ENCODE measurements at regions not wholly inside any gene's neighbourhood (a gene's known extent, or its start where the extent isn't known, plus 50 kb on each side); places are given as distances from the start of the nearest gene placed in this dataset.

DNA sequence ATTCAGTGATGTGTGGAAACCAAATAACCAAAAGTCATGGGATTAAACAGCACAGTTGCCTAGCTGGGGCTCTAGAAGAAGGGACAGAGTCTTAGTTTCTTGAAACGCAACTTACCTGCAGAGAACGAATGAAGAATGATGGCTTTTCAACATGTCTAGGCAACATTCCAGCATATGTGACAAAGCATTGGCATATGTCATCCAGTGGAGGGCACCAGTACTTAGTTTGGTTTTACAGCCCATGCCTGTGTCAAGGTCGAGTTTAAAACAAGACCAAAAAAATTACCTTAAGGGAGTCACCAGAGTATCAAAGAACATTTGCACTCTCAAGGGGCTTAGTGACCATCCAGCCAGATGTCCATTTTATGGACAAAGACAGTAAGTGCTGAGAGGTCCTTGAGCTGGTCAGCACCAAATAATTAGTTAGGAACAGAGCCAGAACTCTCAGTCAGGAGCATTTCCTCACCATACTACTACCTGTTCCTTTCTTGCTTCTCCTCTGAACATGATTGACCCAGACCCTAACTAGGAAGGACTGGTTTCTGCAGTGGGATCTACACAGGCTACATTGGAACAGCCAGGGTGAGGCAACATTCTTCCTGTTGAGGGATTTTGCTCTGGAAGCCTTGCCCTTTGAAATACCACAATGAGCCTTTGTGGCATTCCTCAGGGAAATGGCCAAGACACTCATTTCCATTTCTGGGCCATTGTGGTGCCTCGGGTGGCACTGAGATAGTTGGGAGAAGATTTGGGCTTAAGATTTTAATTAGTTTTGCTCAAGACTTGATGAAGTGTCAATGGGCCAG lies 75.4 kb upstream of the ANKH start:
- DNase-seq (ENCODE audit: low read depth in 6 of 9, low spot score in 9 of 9), result peak in 2 of 9 donors; percentile 18 to 48
- H3K27me3 ChIP-seq (ENCODE audit: control insufficient read depth in 2 of 2, insufficient read depth in 1 of 2, low read length in 1 of 2), result no peaks in the 10 kb centered on the region
- no peaks in the 10 kb centered on the region for H3K4me1 ChIP-seq (ENCODE audit: control insufficient read depth in 2 of 2, insufficient read depth in 2 of 2, low read length in 2 of 2)
- no peaks in the 10 kb centered on the region for H3K9me3 ChIP-seq (ENCODE audit: control insufficient read depth in 2 of 2, insufficient read depth in 1 of 2, low read length in 1 of 2)
- no peak overlapping the region for H3K4me3 ChIP-seq (ENCODE audit: low read length in 2 of 2)
- H3K27ac ChIP-seq (ENCODE audit: low read depth in 1 of 2, low read length in 1 of 2), result no peak overlapping the region
- H3K36me3 ChIP-seq (ENCODE audit: control insufficient read depth in 2 of 2, insufficient read depth in 2 of 2, low read length in 1 of 2), result no peaks in the 10 kb centered on the region
- WGBS, result 27% methylated on average over 4 of the region's 4 CpGs

- Histone ChIP-seq H3K27me3 (ENCODE audit: control insufficient read depth in 2 of 2, insufficient read depth in 1 of 2, low read length in 1 of 2) (no peaks in the 10 kb centered on the region), H3K4me3 (ENCODE audit: low read length in 2 of 2) (no peak overlapping the region), H3K27ac (ENCODE audit: low read depth in 1 of 2, low read length in 1 of 2) (no peak overlapping the region), H3K4me1 (ENCODE audit: control insufficient read depth in 2 of 2, insufficient read depth in 2 of 2, low read length in 2 of 2) (no peaks in the 10 kb centered on the region), H3K9me3 (ENCODE audit: control insufficient read depth in 2 of 2, insufficient read depth in 1 of 2, low read length in 1 of 2) (no peaks in the 10 kb centered on the region), H3K36me3 (ENCODE audit: control insufficient read depth in 2 of 2, insufficient read depth in 2 of 2, low read length in 1 of 2) (no peaks in the 10 kb centered on the region)
- DNase-seq (ENCODE audit: low read depth in 6 of 9, low spot score in 9 of 9), result no peak
- 92% methylated on average over 3 of the region's 3 CpGs for WGBS
These were observed 73.9 kb upstream of the ANKH start for GRCh38 chr5:14945450-14945849.

DNA sequence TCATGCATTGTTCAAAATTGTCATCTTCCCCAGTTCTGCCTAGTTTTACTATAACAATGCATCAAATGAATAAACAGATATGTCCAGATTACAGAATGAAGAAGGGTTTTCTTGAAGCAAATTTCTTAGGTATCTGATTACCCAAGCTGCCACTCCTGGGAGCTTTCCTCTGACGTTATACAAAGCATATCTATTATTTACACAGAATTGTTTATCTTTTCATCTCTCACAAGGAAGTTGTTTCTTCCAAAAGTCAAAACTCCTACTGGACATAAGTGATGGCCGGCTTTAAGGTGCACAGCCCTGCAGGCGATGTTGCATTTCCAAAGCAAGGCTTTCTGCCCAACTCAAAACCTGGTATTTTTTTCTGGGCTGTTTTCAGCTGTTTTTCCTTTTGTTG lies 73.4 kb upstream of the ANKH start:
- no peak overlapping the region for H3K4me3 ChIP-seq (ENCODE audit: low read length in 2 of 2)
- H3K36me3 ChIP-seq (ENCODE audit: control insufficient read depth in 2 of 2, insufficient read depth in 2 of 2, low read length in 1 of 2), result no peaks in the 10 kb centered on the region
- 88% methylated on average over 3 of the region's 3 CpGs for WGBS
- no peaks in the 10 kb centered on the region for H3K9me3 ChIP-seq (ENCODE audit: control insufficient read depth in 2 of 2, insufficient read depth in 1 of 2, low read length in 1 of 2)
- H3K27me3 ChIP-seq (ENCODE audit: control insufficient read depth in 2 of 2, insufficient read depth in 1 of 2, low read length in 1 of 2), result no peaks in the 10 kb centered on the region
- no peaks in the 10 kb centered on the region for H3K4me1 ChIP-seq (ENCODE audit: control insufficient read depth in 2 of 2, insufficient read depth in 2 of 2, low read length in 2 of 2)
- DNase-seq (ENCODE audit: low read depth in 6 of 9, low spot score in 9 of 9), result no peak
- H3K27ac ChIP-seq (ENCODE audit: low read depth in 1 of 2, low read length in 1 of 2), result no peak overlapping the region

- WGBS, result 96% methylated on average over 4 of the region's 4 CpGs
These were observed 72.8 kb upstream of the ANKH start for GRCh38 chr5:14944350-14944739.

GRCh38 chr5:14942212-14942611 lies 70.6 kb upstream of the ANKH start:
- Histone ChIP-seq H3K27me3 (ENCODE audit: control insufficient read depth in 2 of 2, insufficient read depth in 1 of 2, low read length in 1 of 2) (no peaks in the 10 kb centered on the region), H3K27ac (ENCODE audit: low read depth in 1 of 2, low read length in 1 of 2) (no peak overlapping the region), H3K36me3 (ENCODE audit: control insufficient read depth in 2 of 2, insufficient read depth in 2 of 2, low read length in 1 of 2) (no peaks in the 10 kb centered on the region), H3K9me3 (ENCODE audit: control insufficient read depth in 2 of 2, insufficient read depth in 1 of 2, low read length in 1 of 2) (no peaks in the 10 kb centered on the region), H3K4me1 (ENCODE audit: control insufficient read depth in 2 of 2, insufficient read depth in 2 of 2, low read length in 2 of 2) (no peaks in the 10 kb centered on the region), H3K4me3 (ENCODE audit: low read length in 2 of 2) (no peak overlapping the region)
- no peak for DNase-seq (ENCODE audit: low read depth in 6 of 9, low spot score in 9 of 9)

More at GRCh38 chr5:14944350-14944739, 72.8 kb upstream of the ANKH start:
- no peaks in the 10 kb centered on the region for H3K9me3 ChIP-seq (ENCODE audit: control insufficient read depth in 2 of 2, insufficient read depth in 1 of 2, low read length in 1 of 2)
- no peaks in the 10 kb centered on the region for H3K36me3 ChIP-seq (ENCODE audit: control insufficient read depth in 2 of 2, insufficient read depth in 2 of 2, low read length in 1 of 2)
- no peaks in the 10 kb centered on the region for H3K4me1 ChIP-seq (ENCODE audit: control insufficient read depth in 2 of 2, insufficient read depth in 2 of 2, low read length in 2 of 2)
- H3K27me3 ChIP-seq (ENCODE audit: control insufficient read depth in 2 of 2, insufficient read depth in 1 of 2, low read length in 1 of 2), result no peaks in the 10 kb centered on the region
- H3K27ac ChIP-seq (ENCODE audit: low read depth in 1 of 2, low read length in 1 of 2), result no peak overlapping the region
- H3K4me3 ChIP-seq (ENCODE audit: low read length in 2 of 2), result no peak overlapping the region
- no peak for DNase-seq (ENCODE audit: low read depth in 6 of 9, low spot score in 9 of 9)

DNA sequence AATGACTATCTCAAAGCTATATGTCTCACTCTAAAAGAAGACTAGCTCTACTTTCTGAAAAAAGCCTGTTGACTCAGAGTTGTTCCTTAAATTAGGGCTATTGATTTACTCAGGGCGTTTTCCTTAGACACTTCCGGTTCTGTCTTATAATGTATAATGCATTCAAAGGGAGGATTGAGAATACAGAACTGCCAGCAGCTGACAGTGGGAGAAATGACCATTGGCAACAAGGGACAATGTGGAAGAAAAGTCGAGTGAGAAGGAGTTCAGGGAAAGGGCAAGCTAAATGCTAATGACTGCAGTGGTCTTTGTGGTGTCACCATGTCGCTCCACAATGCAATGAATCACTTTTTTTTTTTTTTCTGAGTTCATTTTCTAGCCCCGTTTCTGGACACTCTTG lies 65.7 kb upstream of the ANKH start:
- Histone ChIP-seq H3K4me1 (ENCODE audit: control insufficient read depth in 2 of 2, insufficient read depth in 2 of 2, low read length in 2 of 2) (no peaks in the 10 kb centered on the region), H3K27me3 (ENCODE audit: control insufficient read depth in 2 of 2, insufficient read depth in 1 of 2, low read length in 1 of 2) (no peaks in the 10 kb centered on the region), H3K4me3 (ENCODE audit: low read length in 2 of 2) (no peak overlapping the region), H3K27ac (ENCODE audit: low read depth in 1 of 2, low read length in 1 of 2) (no peak overlapping the region), H3K9me3 (ENCODE audit: control insufficient read depth in 2 of 2, insufficient read depth in 1 of 2, low read length in 1 of 2) (no peaks in the 10 kb centered on the region), H3K36me3 (ENCODE audit: control insufficient read depth in 2 of 2, insufficient read depth in 2 of 2, low read length in 1 of 2) (no peaks in the 10 kb centered on the region)
- no peak for DNase-seq (ENCODE audit: low read depth in 6 of 9, low spot score in 9 of 9)
- 61% methylated on average over 5 of the region's 5 CpGs for WGBS

GRCh38 chr5:14936588-14936987 lies 65.0 kb upstream of the ANKH start:
- H3K36me3 ChIP-seq (ENCODE audit: control insufficient read depth in 2 of 2, insufficient read depth in 2 of 2, low read length in 1 of 2), result no peaks in the 10 kb centered on the region
- H3K9me3 ChIP-seq (ENCODE audit: control insufficient read depth in 2 of 2, insufficient read depth in 1 of 2, low read length in 1 of 2), result no peaks in the 10 kb centered on the region
- H3K4me3 ChIP-seq (ENCODE audit: low read length in 2 of 2), result no peak overlapping the region
- H3K27ac ChIP-seq (ENCODE audit: low read depth in 1 of 2, low read length in 1 of 2), result no peak overlapping the region
- 25% methylated on average over 2 of the region's 2 CpGs for WGBS
- H3K4me1 ChIP-seq (ENCODE audit: control insufficient read depth in 2 of 2, insufficient read depth in 2 of 2, low read length in 2 of 2), result no peaks in the 10 kb centered on the region
- no peak for DNase-seq (ENCODE audit: low read depth in 6 of 9, low spot score in 9 of 9)
- H3K27me3 ChIP-seq (ENCODE audit: control insufficient read depth in 2 of 2, insufficient read depth in 1 of 2, low read length in 1 of 2), result no peaks in the 10 kb centered on the region

GRCh38 chr5:14935341-14935740 lies 63.8 kb upstream of the ANKH start:
- no peak overlapping the region for H3K27ac ChIP-seq (ENCODE audit: low read depth in 1 of 2, low read length in 1 of 2)
- H3K27me3 ChIP-seq (ENCODE audit: control insufficient read depth in 2 of 2, insufficient read depth in 1 of 2, low read length in 1 of 2), result no peaks in the 10 kb centered on the region
- no peak for DNase-seq (ENCODE audit: low read depth in 6 of 9, low spot score in 9 of 9)
- no peak overlapping the region for H3K4me3 ChIP-seq (ENCODE audit: low read length in 2 of 2)
- no peaks in the 10 kb centered on the region for H3K9me3 ChIP-seq (ENCODE audit: control insufficient read depth in 2 of 2, insufficient read depth in 1 of 2, low read length in 1 of 2)
- no peaks in the 10 kb centered on the region for H3K4me1 ChIP-seq (ENCODE audit: control insufficient read depth in 2 of 2, insufficient read depth in 2 of 2, low read length in 2 of 2)
- H3K36me3 ChIP-seq (ENCODE audit: control insufficient read depth in 2 of 2, insufficient read depth in 2 of 2, low read length in 1 of 2), result no peaks in the 10 kb centered on the region
- WGBS, result 96% methylated on average over 3 of the region's 3 CpGs

DNA sequence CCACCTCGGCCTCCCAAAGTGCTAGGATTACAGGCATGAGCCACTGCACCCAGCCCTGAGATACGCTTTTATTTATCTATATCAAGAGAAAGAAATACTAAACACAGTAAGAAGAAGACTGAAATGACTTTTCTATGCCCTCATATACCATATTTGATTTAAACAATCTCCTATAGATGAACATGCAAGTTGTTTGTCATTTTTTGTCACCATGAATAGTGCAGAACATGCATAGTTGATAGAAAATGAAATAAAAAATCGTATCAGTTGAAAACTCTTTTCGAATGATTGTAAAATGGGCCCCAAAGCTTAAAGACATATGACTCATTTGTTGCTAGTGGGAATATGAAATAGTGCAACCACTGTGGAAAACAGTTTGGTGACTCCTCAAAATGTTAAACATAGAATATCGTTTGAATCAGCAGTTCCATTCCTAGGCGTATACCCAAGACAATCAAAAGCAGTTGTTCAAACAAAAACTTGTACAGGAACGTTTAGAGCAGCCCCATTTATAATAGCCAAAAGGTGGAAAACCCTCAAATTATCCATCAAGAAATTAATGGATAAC lies 61.4 kb upstream of the ANKH start:
- Histone ChIP-seq H3K27me3 (ENCODE audit: control insufficient read depth in 2 of 2, insufficient read depth in 1 of 2, low read length in 1 of 2) (no peaks in the 10 kb centered on the region), H3K27ac (ENCODE audit: low read depth in 1 of 2, low read length in 1 of 2) (no peak overlapping the region), H3K36me3 (ENCODE audit: control insufficient read depth in 2 of 2, insufficient read depth in 2 of 2, low read length in 1 of 2) (no peaks in the 10 kb centered on the region), H3K9me3 (ENCODE audit: control insufficient read depth in 2 of 2, insufficient read depth in 1 of 2, low read length in 1 of 2) (no peaks in the 10 kb centered on the region), H3K4me3 (ENCODE audit: low read length in 2 of 2) (no peak overlapping the region), H3K4me1 (ENCODE audit: control insufficient read depth in 2 of 2, insufficient read depth in 2 of 2, low read length in 2 of 2) (no peaks in the 10 kb centered on the region)
- DNase-seq (ENCODE audit: low read depth in 6 of 9, low spot score in 9 of 9), result no peak
- 96% methylated on average over 7 of the region's 7 CpGs for WGBS

Measured in thymus (tissue), 11 donors.